Activated CD4-positive, alpha-beta T cell treated with anti-CD3 and anti-CD28 coated beads for 48 hours (primary cell): ENCODE measurements at regions not wholly inside any gene's neighbourhood (a gene's known extent, or its start where the extent isn't known, plus 50 kb on each side); places are given as distances from the start of the nearest gene placed in this dataset.
"Not testable (repeated sequence)": the region's sequence is repeated elsewhere in the genome, so short reads cannot be mapped to it uniquely, and the experiment has no call there.

Source experiments
- DNase-seq: peaks from one replicate; pipeline ENCODE4 v3.0.0-alpha.2; 2020

DNA sequence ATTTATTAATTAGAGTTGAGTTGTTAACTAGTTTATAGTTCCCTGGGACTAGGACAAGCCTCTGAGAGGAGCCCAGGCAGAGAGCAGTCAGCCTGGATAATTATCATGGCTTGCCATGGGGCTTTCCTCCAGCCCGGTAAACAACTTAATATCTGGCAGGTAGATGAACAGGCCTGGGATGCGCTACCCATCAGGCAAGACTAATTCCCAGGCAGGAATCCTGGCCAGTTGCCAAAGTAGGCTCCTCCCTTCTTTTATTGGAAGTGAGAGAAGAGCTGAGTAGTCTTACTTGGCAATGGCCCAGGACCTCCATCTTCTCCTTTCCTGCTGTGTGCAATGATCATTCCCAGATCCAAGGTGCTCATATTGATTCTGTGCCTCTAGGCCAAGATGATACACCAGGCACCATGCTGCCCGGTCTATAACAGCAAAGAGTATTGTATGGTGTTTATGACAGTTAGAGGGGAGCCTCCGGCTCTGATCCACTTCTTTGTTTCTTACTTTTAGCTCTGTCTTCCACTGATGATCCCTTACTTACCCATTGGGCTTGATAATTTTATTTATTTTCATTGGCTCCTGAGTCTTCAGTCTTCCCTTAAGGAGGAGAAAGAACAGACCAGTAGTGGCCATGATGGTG lies 408.7 kb downstream of the REEP3 start:
- no peak for DNase-seq

- DNase-seq: no peak
Observed at GRCh38 chr10:63930584-63930983, 409.4 kb downstream of the REEP3 start.

DNA sequence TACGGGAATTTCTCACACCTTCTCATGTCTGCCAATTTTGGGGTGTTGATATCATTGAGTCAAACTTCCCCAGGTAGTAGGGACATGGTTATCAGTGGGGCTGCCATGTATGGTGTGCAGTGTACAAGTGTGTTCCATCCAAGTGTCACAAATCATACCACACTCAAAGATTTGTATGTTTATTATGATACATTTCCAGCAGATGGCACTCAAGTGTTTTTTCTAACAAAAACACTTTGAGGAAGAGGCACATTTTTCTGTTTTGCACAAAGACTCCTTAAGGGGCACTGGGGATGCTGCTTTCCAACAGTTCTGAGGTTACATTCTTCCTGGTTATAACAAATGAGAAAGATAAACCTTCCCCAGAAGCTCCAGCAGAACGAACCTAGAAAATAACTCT lies 414.5 kb downstream of the REEP3 start:
- no peak for DNase-seq

DNA sequence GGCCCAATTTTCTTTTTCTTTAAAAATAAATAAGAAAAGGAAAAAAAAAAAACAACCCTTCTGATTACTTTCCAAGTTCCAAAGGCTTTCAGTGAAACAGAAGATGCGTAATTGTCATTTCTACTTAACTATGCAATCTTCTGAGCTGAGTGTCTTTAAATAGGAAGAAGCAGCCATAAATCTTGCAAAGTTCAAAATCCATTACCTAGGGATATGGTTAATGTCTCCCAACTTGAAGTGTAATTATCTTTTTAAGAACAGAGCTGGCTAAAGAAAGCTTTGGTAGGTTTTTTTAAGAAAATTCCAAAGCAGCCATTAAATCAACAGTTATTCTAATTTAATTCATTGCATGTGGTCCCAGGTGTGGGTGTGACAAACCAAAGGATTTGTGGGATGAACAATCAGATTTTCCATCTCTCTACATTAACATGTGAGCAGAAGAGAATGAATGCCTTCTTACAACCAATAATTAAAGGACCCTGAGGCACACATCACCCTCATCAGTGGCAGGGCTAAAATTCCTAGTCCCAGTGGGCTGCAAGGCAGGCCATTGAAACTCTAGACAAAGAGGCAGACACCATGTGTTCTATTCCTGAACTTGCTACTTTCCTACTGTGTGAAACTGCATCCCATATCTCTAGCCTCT lies 419.2 kb downstream of the REEP3 start:
- DNase-seq: no peak

DNA sequence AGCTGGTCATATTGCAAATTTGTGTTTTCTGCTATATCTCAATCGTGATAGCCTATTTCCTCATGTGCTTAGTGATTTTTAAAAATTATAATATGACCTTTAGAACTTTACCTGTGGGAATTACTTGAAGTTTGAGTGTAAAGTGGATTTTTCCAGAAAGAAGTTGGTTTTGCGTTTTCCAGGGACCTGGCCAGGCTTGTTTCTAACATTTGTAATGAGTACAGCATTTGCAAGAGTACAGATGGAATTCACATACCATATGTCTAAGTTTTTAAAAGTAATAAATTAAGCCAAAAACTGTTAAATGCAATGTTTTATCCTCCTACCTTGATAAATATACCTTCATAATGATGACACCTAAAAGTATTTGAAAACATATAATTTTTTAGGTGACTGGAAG lies 443.2 kb downstream of the REEP3 start:
- DNase-seq: no peak

GRCh38 chr10:63965846-63966245 lies 444.6 kb downstream of the REEP3 start:
- no peak for DNase-seq

DNA sequence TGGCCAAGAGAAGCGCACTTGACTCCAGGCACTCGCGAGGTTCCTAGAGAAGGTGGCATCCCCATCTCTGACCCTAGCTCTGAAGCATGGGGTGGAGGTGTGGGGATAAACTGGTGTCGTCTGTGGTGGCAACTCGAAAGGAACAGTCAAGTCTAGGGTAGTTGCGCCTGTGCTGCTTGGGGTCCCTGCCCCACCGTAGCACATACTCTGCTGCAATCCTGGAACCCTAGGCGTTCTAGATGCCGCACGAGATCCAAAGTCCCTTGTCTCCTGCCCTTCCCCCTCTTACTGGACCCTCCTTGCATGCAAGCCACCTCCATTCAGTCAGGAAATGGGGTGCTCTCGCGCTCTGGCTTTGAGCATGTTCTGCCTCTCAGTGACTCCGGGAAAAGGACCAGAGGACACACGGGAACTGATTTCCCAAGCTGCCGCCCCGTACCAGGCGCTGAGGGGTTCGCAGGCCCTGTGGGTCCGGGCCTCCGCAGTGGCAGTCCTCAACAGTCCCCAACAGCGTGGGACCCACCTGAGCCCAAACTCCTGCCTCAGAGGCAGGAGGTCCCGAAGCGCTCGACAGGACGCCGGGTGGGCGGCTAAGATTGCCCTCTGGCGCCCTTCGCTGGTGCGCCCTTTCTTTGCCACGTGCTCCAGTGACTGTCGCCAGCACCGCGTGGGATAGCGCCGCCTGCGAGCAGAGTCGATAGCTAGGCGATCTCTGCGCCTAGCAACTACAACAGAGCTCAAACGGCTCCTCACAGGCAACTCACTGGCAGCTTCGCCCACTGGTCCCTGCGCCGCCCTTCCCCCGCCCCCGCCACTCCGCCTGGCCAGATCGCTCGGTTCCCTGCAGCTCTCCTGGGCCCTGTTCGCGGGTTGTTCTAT lies 452.0 kb downstream of the REEP3 start:
- no peak for DNase-seq

DNA sequence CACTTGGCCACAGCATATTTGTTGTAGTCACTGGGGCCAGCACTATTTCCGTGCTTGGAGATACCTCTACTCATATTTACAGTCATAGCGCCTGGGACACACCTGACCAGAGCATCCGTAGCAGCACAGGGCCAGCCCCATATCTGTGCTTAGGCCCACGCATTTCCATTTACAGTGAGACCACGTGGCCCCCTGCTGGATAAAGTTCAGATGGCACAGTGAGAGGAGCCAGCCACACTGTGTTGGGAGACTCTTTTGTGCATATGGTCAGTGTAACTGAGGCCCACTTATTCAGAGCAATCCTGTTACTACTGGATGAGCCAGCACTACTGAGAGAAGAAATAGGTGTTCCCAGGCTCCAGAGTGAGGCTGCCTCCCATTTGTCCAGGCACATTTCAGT lies 455.3 kb downstream of the REEP3 start:
- DNase-seq: peak; percentile 67

DNA sequence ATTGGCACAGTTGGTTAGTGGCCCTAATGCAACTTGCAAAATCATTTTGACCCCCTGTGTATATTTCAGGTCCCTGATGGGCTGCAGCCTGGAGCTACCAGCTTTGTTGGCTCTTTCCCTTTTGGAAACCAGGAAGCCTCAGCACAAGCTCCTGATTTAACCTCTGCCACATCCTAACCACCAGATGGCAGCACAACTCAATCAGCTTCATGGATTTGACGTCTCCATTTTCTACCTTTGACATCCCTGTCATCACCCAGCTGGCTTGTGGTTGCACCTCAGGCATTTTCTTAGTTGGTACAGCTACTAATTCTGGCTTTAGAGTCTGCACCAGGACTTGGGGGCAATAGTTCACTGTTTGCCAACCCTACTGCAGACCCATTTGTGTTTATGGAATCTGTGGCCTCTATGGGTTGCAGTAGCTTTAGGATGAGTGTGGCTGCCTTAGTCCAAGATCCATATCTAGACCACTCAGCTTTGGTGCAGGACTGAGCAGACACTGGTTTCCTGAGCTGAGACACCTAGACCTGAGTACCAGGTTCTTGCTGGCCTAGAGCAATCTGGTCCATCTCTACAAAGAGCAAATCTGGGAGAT lies 456.2 kb downstream of the REEP3 start:
- peak; percentile 47 for DNase-seq

- DNase-seq: not testable (repeated sequence)
Observed at GRCh38 chr10:63980870-63981269, 459.7 kb downstream of the REEP3 start.

DNA sequence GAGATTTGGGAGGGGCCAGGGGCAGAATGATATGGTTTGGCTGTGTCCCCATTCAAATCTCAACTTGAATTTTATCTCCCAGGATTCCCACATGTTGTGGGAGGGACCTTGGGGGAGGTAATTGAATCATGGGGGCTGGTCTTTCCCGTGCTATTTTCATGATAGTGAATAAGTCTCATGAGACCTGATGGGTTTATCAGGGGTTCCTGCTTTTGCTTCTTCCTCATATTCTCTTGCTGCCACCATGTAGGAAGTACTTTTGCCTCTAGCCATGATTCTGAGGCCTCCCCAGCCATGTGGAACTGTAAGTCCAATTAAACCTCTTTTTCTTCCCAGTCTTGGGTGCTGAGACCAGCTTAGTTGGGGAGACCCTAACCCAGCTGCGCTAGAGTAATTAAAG lies 462.9 kb downstream of the REEP3 start:
- DNase-seq: not testable (repeated sequence)

DNA sequence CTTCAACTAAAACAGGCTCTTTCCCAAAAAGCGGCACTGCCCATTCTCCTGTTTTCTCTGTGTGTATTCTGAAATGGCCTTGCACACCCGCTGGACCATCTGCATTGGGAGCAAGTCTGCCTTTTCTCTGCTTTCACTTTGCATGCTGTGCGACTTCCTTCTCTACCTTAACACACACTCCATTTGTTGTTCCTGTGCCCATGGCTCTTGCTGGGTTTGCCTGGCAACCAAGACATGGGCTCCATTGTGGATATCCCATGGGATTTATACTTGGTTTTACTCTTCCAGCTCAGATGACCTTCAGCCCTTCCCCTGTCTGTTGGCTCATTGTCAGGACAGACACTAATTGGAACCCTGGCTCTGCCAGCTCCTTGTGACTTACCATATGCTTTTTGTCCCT lies 465.3 kb downstream of the REEP3 start:
- no peak for DNase-seq

DNA sequence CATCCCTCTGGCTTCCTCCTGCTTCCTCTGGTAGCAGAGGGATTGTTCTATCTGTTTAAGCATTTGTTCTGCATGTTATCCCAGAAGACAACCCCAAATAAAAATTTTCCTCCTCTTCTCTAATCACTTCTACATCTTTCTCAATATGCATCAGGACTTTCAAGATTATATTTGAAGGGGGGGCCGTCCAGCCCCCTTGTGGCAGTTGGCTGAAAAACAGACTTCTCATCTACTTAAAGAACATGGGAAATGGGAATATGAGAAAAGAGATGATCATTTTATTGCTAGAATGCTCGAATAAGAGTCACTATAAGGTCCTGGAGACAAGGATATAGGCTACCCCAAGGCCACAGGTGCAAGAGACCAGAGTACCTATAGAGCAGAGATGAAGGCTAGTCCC lies 466.0 kb downstream of the REEP3 start:
- no peak for DNase-seq

GRCh38 chr10:63994371-63994770 lies 473.2 kb downstream of the REEP3 start:
- DNase-seq: no peak

DNA sequence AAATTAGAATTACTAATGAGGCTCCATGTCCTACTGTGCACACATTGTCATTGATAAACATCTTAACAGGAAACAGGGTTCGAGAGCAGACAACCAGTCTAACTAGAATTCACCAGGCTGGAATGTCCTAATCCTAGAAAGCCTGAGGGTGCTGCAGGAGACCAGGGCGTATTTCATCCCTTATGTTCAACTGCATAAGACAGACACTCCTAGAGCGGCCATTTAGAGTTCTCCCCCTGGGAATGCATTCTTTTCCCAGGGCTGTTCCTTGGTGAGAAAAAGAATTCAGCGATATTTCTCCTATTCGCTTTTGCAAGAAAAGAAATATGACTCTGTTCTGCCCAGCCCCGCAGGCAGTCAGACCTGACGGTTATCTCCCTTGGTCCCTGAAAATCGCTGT lies 486.0 kb downstream of the REEP3 start:
- DNase-seq: no peak

GRCh38 chr10:64010711-64011110 lies 489.5 kb downstream of the REEP3 start:
- no peak for DNase-seq

DNA sequence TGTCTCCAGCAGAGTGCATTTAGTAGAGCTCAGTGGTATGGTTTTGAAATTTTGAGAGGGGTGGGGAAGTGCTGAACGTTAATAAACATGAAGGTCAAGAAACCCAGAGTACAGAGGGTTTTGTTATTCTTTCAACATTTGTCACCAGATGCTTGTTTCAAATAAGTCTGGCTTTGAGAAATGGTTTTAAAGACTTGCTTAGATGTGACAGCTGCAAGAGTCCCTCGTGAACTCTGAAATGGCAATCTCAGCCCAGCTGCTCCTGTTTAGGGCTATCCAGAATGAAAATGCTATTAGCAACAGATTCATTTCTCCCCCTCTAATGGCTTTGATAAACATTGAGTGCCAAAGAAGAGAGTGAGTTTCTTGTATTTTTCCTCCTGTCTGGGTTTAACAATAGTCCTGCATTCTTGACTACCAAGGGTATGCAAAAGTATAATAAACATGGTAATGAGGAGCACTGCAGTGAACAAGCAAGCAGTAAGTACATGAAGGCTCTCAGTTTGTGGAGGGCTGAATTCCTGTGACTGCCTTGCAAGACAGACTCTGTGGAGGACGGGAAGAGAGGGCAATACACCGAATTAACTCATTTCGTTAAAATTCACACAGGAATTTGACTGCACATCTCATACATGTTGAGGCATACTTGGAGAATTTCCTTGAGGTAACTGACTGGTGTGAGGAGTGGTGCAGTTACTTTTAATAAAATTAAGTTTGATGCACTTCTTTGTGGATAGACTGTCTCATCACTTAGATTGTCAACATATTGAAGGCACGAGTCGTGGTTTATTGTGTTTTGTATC lies 490.9 kb downstream of the REEP3 start:
- DNase-seq: no peak

- DNase-seq: no peak
Observed at GRCh38 chr10:64014281-64014680, 493.1 kb downstream of the REEP3 start.

GRCh38 chr10:64023926-64024470 lies 502.8 kb downstream of the REEP3 start:
- DNase-seq: no peak

DNA sequence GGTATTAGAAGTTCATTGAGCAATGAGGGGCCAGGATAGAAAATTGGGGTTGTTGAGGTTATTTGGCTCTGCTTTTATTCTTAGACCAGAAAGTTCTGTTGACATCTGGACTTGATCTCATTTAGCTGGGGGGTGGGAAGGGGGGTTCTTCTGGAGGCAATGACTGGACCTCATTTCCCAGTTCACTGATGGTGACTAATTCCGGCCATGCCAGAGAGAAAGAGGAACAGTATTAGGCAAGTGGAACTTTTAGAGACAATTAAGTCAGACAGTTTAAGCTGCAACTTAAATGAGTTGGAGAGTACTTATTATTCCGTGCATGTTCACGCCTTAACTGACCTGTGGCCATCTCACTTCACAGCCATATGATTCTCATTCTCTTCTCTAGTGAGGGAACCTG lies 512.5 kb downstream of the REEP3 start:
- DNase-seq: no peak

- no peak for DNase-seq
Observed at GRCh38 chr10:64036321-64036930, 515.2 kb downstream of the REEP3 start.

DNA sequence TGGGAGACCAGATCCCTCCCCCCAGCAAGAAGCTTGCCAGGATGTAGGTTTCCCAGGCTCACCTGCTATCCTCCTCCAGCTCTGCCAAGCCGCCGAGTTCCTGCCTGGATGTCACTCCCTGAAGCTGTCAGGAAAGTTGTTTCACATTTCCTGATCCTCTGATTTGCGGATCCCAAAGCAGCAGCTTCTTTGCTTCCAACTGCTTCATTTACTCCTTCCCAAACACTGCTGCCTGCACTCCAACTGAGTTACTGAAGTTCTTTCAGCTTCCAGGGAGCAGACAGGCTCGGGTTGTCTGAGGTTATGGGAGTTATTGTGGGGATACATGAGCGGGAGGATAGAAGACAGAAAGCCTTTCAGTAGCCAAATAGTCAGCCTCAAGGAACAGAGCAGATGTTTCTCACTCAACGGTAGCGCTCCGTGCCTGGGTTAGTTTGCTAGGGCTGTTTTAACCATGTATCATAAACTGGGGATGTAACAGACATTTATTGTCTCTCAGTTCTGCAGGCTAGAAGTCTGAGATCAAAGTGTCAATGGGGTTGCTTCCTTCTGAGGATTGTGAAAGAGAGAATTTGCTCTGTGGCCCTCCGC lies 516.0 kb downstream of the REEP3 start:
- no peak for DNase-seq
